ENCODE measurements at regions not wholly inside any gene's neighbourhood (a gene's known extent, or its start where the extent isn't known, plus 50 kb on each side); places are given as distances from the start of the nearest gene placed in this dataset.

- TF ChIP-seq TAF1 (IDR thresholded peaks at IDR 0.05; ENCODE audit: borderline replicate concordance, insufficient read depth, low read length) = no peak
- no peak for TF ChIP-seq REST (IDR thresholded peaks at IDR 0.05; ENCODE audit: insufficient read depth in 1 of 2, low read depth in 2 of 2, low read length in 2 of 2)
- TF ChIP-seq SIN3A (IDR thresholded peaks at IDR 0.05; ENCODE audit: borderline replicate concordance, insufficient read depth, low read length) = no peak
- TF ChIP-seq POLR2AphosphoS5 (IDR thresholded peaks at IDR 0.05; ENCODE audit: low read depth, low read length) = no peak
- no peak for TF ChIP-seq FOXP2 (optimal IDR thresholded peaks at IDR 0.05; ENCODE audit: borderline replicate concordance, extremely low read depth, extremely low read length, insufficient read depth)
Observed at GRCh38 chr4:75101906-75102786, 169.2 kb downstream of the PARM1 start.

Data from PFSK-1 (cell line).